Gastroesophageal sphincter (tissue), 3 donors: ENCODE measurements at regions not wholly inside any gene's neighbourhood (a gene's known extent, or its start where the extent isn't known, plus 50 kb on each side); places are given as distances from the start of the nearest gene placed in this dataset.

Experiments used
- EP300 ChIP-seq: sonication (generic); formaldehyde crosslinking; IDR thresholded peaks from one replicate; pipeline ENCODE4 v1.6.1; 2017; ENCODE audit warnings: antibody characterized with exemption, mild to moderate bottlenecking
- TF ChIP-seq, protein P1 (sequence below), 4 experiments: fragments of 200-600 bp in 2 of 4; fragments of 450-650 bp in 2 of 4; sonication (generic) in 1 of 4; IDR thresholded peaks; one replicate each; pipeline ENCODE4 v1.5.1; 2017 to 2019; ENCODE audit warnings: antibody characterized with exemption in 4 of 4, mild to moderate bottlenecking in 2 of 4, moderate library complexity in 2 of 4

DNA sequence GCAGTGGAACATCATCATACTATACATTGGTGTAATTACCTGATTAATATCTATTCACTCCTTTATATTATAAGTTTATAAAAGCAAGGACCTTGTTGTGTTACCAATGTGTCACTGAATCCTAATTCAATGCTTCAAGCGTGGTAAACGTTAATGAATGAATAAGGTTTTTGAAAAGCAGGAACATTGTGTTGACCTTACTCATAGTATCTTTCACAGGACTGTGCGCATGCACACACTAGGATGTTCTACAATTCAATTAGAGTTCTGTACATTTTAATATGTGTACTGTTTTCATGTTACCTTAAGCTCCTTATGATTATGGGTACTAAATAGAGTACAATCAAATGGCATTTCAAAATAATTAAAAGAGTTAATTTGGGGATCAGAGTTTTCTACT is 578.5 kb downstream of the BMP2 start:
- TF ChIP-seq, protein P1, sequence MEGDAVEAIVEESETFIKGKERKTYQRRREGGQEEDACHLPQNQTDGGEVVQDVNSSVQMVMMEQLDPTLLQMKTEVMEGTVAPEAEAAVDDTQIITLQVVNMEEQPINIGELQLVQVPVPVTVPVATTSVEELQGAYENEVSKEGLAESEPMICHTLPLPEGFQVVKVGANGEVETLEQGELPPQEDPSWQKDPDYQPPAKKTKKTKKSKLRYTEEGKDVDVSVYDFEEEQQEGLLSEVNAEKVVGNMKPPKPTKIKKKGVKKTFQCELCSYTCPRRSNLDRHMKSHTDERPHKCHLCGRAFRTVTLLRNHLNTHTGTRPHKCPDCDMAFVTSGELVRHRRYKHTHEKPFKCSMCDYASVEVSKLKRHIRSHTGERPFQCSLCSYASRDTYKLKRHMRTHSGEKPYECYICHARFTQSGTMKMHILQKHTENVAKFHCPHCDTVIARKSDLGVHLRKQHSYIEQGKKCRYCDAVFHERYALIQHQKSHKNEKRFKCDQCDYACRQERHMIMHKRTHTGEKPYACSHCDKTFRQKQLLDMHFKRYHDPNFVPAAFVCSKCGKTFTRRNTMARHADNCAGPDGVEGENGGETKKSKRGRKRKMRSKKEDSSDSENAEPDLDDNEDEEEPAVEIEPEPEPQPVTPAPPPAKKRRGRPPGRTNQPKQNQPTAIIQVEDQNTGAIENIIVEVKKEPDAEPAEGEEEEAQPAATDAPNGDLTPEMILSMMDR (IDR thresholded peaks at IDR 0.05): no peak
- TF ChIP-seq EP300: no peak
